RWPE2 (cell line): ENCODE measurements at regions not wholly inside any gene's neighbourhood (a gene's known extent, or its start where the extent isn't known, plus 50 kb on each side); places are given as distances from the start of the nearest gene placed in this dataset.

ENCODE experiments used
- ATAC-seq: fragments of 200-7000 bp; cut with Tn5 transposase; 3 replicates; pipeline ENCODE4 v1.9.1; 2021; ENCODE audit warnings: low read depth
- DNase-seq: peaks from one replicate; pipeline ENCODE4 v3.0.0-alpha.2; 2020; ENCODE audit warnings: low spot score
- H3K27ac ChIP-seq: fragments of 450-650 bp; 2 replicates; pipeline ENCODE4 v1.5.1; 2017; ENCODE audit warnings: mild to moderate bottlenecking; ENCODE audit not compliant: poor library complexity, severe bottlenecking
- H3K27me3 ChIP-seq: fragments of 250-450 bp; sonication (Bioruptor Pico); 2 replicates; pipeline ENCODE4 v1.5.1; 2021; ENCODE audit warnings: mild to moderate bottlenecking, moderate library complexity; ENCODE audit not compliant: insufficient read depth, poor library complexity, severe bottlenecking
- H3K36me3 ChIP-seq: fragments of 250-450 bp; sonication (Bioruptor Pico); 2 replicates; pipeline ENCODE4 v1.5.1; 2020; ENCODE audit warnings: low read depth, mild to moderate bottlenecking, moderate library complexity
- H3K4me1 ChIP-seq: fragments of 250-450 bp; sonication (Bioruptor Pico); 2 replicates; pipeline ENCODE4 v1.5.1; 2021; ENCODE audit warnings: mild to moderate bottlenecking, moderate library complexity; ENCODE audit not compliant: insufficient read depth, poor library complexity, severe bottlenecking
- H3K4me3 ChIP-seq: fragments of 250-450 bp; sonication (Bioruptor Pico); 2 replicates; pipeline ENCODE4 v1.5.1; 2021; ENCODE audit warnings: mild to moderate bottlenecking, moderate library complexity; ENCODE audit not compliant: severe bottlenecking
- H3K9me3 ChIP-seq: fragments of 250-450 bp; sonication (Bioruptor Pico); 2 replicates; pipeline ENCODE4 v1.5.1; 2021; ENCODE audit warnings: mild to moderate bottlenecking, moderate library complexity; ENCODE audit not compliant: severe bottlenecking
- TF ChIP-seq, protein P1 (sequence below): fragments of 450-650 bp; IDR thresholded peaks from one replicate; pipeline ENCODE4 v1.5.1; 2017; ENCODE audit warnings: mild to moderate bottlenecking, moderate library complexity; ENCODE audit not compliant: poor library complexity, severe bottlenecking

- DNase-seq (no peak), ATAC-seq (peak; percentile 51; the same call in 1 of the 3 replicates)
- no peaks in the 10 kb centered on the region for H3K36me3 ChIP-seq
- no peaks in the 10 kb centered on the region for H3K9me3 ChIP-seq
- no peaks in the 10 kb centered on the region for H3K27me3 ChIP-seq
- H3K4me1 ChIP-seq: no peaks in the 10 kb centered on the region
- H3K4me3 ChIP-seq: no peak overlapping the region
- TF ChIP-seq, protein P1, sequence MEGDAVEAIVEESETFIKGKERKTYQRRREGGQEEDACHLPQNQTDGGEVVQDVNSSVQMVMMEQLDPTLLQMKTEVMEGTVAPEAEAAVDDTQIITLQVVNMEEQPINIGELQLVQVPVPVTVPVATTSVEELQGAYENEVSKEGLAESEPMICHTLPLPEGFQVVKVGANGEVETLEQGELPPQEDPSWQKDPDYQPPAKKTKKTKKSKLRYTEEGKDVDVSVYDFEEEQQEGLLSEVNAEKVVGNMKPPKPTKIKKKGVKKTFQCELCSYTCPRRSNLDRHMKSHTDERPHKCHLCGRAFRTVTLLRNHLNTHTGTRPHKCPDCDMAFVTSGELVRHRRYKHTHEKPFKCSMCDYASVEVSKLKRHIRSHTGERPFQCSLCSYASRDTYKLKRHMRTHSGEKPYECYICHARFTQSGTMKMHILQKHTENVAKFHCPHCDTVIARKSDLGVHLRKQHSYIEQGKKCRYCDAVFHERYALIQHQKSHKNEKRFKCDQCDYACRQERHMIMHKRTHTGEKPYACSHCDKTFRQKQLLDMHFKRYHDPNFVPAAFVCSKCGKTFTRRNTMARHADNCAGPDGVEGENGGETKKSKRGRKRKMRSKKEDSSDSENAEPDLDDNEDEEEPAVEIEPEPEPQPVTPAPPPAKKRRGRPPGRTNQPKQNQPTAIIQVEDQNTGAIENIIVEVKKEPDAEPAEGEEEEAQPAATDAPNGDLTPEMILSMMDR: peak; percentile 19
- no peak overlapping the region for H3K27ac ChIP-seq
Measured at GRCh38 chr1:81559662-81560350, 240.9 kb upstream of the ADGRL2 start.

DNA sequence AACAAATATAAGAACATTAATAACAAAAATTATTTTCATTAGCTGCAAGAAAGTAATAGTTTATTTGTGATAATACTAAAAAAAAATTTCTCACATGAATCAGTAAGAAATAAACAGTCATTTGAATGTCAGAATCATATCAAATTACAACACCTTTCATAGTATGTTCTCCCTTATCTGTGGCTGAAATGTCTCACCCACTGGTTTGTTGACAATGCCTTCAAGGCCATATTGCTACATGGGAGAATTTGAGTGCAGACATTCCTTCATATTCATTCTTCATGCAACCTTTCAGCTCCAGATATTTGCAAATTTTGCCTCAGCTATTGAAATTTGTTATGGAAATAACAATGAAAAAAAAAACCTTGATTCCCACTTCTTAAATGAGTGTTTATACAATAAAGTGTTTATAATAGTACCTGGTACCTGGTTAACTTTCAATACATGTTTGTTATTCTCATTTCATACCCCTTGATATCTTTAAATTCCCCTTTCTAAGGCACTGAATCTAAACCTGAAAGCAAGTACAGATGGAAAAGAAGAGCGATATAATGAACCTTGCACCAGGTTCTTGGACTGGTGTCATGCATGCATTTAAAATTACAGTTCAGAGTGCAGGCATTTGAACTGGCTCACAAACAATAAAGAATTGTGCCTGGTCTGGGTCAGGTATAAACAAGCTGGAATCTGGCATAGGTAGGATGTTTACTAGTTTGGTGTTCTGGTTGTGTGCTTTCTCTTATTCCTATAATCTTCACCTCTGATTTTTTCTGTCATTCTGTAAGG, 242.2 kb upstream of the ADGRL2 start:
- Histone ChIP-seq H3K4me1 (no peaks in the 10 kb centered on the region), H3K27me3 (no peaks in the 10 kb centered on the region), H3K4me3 (no peak overlapping the region), H3K36me3 (no peaks in the 10 kb centered on the region), H3K27ac (no peak overlapping the region), H3K9me3 (no peaks in the 10 kb centered on the region)
- no peak for DNase-seq
- no peak for ATAC-seq
- TF ChIP-seq, protein P1: no peak

DNA sequence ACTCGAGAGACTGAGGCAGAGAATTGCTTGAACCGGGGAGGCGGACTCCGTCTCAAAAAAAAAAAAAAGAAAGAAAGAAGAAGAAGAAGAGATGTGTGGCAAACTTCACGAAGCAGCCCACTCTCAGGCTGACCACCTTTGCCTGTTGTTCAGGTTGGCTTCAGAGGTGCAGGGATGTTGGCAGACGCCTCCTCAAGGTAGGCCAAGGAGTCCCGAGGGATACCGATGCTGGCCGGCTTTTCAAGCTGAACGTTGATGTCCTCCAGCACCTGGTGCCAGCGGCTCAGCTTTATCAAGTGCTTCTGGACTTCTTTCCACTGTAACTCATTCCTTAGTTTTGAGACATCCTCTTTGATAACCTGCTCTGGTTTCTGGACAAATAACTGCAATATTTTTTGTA, 243.8 kb upstream of the ADGRL2 start:
- no peaks in the 10 kb centered on the region for H3K27me3 ChIP-seq
- no peaks in the 10 kb centered on the region for H3K4me1 ChIP-seq
- no peak for ATAC-seq
- no peak overlapping the region for H3K4me3 ChIP-seq
- H3K27ac ChIP-seq: no peak overlapping the region
- TF ChIP-seq, protein P1: no peak
- DNase-seq: no peak
- H3K36me3 ChIP-seq: no peaks in the 10 kb centered on the region
- no peaks in the 10 kb centered on the region for H3K9me3 ChIP-seq

- no peak overlapping the region for H3K27ac ChIP-seq
- no peaks in the 10 kb centered on the region for H3K4me1 ChIP-seq
- no peak overlapping the region for H3K4me3 ChIP-seq
- TF ChIP-seq, protein P1: no peak
- DNase-seq: no peak
- H3K27me3 ChIP-seq: no peaks in the 10 kb centered on the region
- H3K36me3 ChIP-seq: no peaks in the 10 kb centered on the region
- H3K9me3 ChIP-seq: no peaks in the 10 kb centered on the region
- no peak for ATAC-seq
Measured at GRCh38 chr1:81554534-81554933, 246.2 kb upstream of the ADGRL2 start.

DNA sequence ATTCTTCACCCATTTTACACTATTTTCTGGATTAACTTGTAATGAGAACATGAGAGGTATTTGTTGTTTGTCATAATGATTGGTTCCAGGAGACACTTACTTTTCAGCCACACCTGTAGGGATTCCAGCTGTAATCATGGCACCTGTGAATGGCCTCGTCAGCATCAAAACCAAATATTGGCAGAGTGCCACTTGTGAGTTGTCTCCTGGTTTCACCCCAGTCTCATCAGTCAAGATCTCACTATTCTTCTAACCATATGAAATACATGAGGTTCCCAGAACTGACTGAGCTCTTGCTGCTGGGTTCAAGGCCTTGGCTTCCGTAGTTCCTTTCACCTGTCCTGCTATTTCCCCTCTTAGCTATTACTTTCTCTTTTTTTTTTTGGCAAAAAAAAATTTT, 246.6 kb upstream of the ADGRL2 start:
- no peak for DNase-seq

More for the DNA sequence above, 246.6 kb upstream of the ADGRL2 start:
- Histone ChIP-seq H3K27me3 (no peaks in the 10 kb centered on the region), H3K4me3 (no peak overlapping the region), H3K36me3 (no peaks in the 10 kb centered on the region), H3K27ac (no peak overlapping the region), H3K9me3 (no peaks in the 10 kb centered on the region), H3K4me1 (no peaks in the 10 kb centered on the region)
- TF ChIP-seq, protein P1: no peak
- no peak for ATAC-seq
